Fibroblast of the conjunctiva (primary cell): ENCODE measurements at regions not wholly inside any gene's neighbourhood (a gene's known extent, or its start where the extent isn't known, plus 50 kb on each side); places are given as distances from the start of the nearest gene placed in this dataset.
A peak's percentile ranks its signal among the peaks of the same experiment; 100 is the strongest.
"Not testable (repeated sequence)": the region's sequence is repeated elsewhere in the genome, so short reads cannot be mapped to it uniquely, and the experiment has no call there.

ENCODE experiments used
- DNase-seq: peaks from one replicate; pipeline ENCODE4 v3.0.0-alpha.2; 2010; ENCODE audit warnings: low read depth

- no peak for DNase-seq
Observed at GRCh38 chr7:32222251-32222900, 152.2 kb upstream of the PDE1C start.

GRCh38 chr7:32221736-32222135 lies 151.5 kb upstream of the PDE1C start:
- DNase-seq, result no peak

GRCh38 chr7:32221056-32221455 lies 150.8 kb upstream of the PDE1C start:
- DNase-seq, result no peak

- not testable (repeated sequence) for DNase-seq
Observed at GRCh38 chr7:32219831-32220230, 149.6 kb upstream of the PDE1C start.

- no peak for DNase-seq
Observed at GRCh38 chr7:32219416-32219815, 149.2 kb upstream of the PDE1C start.

GRCh38 chr7:32218741-32219288 lies 148.6 kb upstream of the PDE1C start:
- DNase-seq, result no peak

GRCh38 chr7:32218154-32218467 lies 147.9 kb upstream of the PDE1C start:
- DNase-seq, result no peak

GRCh38 chr7:32217341-32218153 lies 147.3 kb upstream of the PDE1C start:
- no peak for DNase-seq

- no peak for DNase-seq
Observed at GRCh38 chr7:32216759-32217158, 146.6 kb upstream of the PDE1C start.

GRCh38 chr7:32215697-32216096 lies 145.5 kb upstream of the PDE1C start:
- no peak for DNase-seq

GRCh38 chr7:32214913-32215312 lies 144.7 kb upstream of the PDE1C start:
- no peak for DNase-seq

GRCh38 chr7:32212321-32212720 lies 142.1 kb upstream of the PDE1C start:
- no peak for DNase-seq

GRCh38 chr7:32206987-32207386 lies 136.8 kb upstream of the PDE1C start:
- no peak for DNase-seq

- DNase-seq, result no peak
Observed at GRCh38 chr7:32206488-32206887, 136.3 kb upstream of the PDE1C start.

GRCh38 chr7:32205298-32205824 lies 135.2 kb upstream of the PDE1C start:
- not testable (repeated sequence) for DNase-seq

- peak; percentile 21 for DNase-seq
Observed at GRCh38 chr7:32204361-32205018, 134.3 kb upstream of the PDE1C start.

- no peak for DNase-seq
Observed at GRCh38 chr7:32200646-32201045, 130.4 kb upstream of the PDE1C start.

- DNase-seq, result no peak
Observed at GRCh38 chr7:32194537-32194936, 124.3 kb upstream of the PDE1C start.

- DNase-seq, result no peak
Observed at GRCh38 chr7:32191305-32191704, 121.1 kb upstream of the PDE1C start.

GRCh38 chr7:32179567-32179966 lies 109.4 kb upstream of the PDE1C start:
- DNase-seq, result no peak

- no peak for DNase-seq
Observed at GRCh38 chr7:32178677-32179366, 108.6 kb upstream of the PDE1C start.

GRCh38 chr7:32177232-32177631 lies 107.0 kb upstream of the PDE1C start:
- DNase-seq, result no peak
